ENCODE measurements at regions not wholly inside any gene's neighbourhood (a gene's known extent, or its start where the extent isn't known, plus 50 kb on each side); places are given as distances from the start of the nearest gene placed in this dataset.

GRCh38 chr4:123339507-123340380 is 56.9 kb upstream of the SPRY1 start:
- no peak overlapping the region for H3K4me3 Mint-ChIP-seq
- no peak overlapping the region for H3K27ac Mint-ChIP-seq
- H3K9me3 Mint-ChIP-seq, result peaks cover 3% of the 10 kb centered on the region
- no peaks in the 10 kb centered on the region for H3K36me3 Mint-ChIP-seq (ENCODE audit: low read depth)
- DNase-seq, result no peak
- H3K27me3 Mint-ChIP-seq, result peaks cover 7% of the 10 kb centered on the region
- intact Hi-C loops (cut with micrococcal nuclease), result no loop called here
- H3K4me1 Mint-ChIP-seq, result no peaks in the 10 kb centered on the region

GRCh38 chr4:123340381-123340701 is 56.3 kb upstream of the SPRY1 start:
- Mint-ChIP-seq H3K36me3 (ENCODE audit: low read depth) (no peaks in the 10 kb centered on the region), H3K27ac (no peak overlapping the region), H3K4me3 (no peak overlapping the region), H3K4me1 (no peaks in the 10 kb centered on the region), H3K9me3 (peaks cover 3% of the 10 kb centered on the region), H3K27me3 (peaks cover 5% of the 10 kb centered on the region)
- intact Hi-C loops (cut with micrococcal nuclease), result no loop called here
- DNase-seq, result no peak

- DNase-seq, result no peak
- Mint-ChIP-seq H3K4me1 (peaks cover 2% of the 10 kb centered on the region), H3K4me3 (no peak overlapping the region), H3K9me3 (no peaks in the 10 kb centered on the region), H3K27me3 (peaks cover 11% of the 10 kb centered on the region), H3K36me3 (ENCODE audit: low read depth) (no peaks in the 10 kb centered on the region), H3K27ac (no peak overlapping the region)
- intact Hi-C loops (cut with micrococcal nuclease), result no loop called here
Observed at GRCh38 chr4:123342498-123342897, 54.1 kb upstream of the SPRY1 start.

- H3K36me3 Mint-ChIP-seq (ENCODE audit: low read depth), result no peaks in the 10 kb centered on the region
- no peak overlapping the region for H3K4me3 Mint-ChIP-seq
- no peak overlapping the region for H3K27ac Mint-ChIP-seq
- H3K27me3 Mint-ChIP-seq, result peaks cover 13% of the 10 kb centered on the region
- intact Hi-C loops (cut with micrococcal nuclease), result no loop called here
- no peak for DNase-seq
- no peaks in the 10 kb centered on the region for H3K9me3 Mint-ChIP-seq
- H3K4me1 Mint-ChIP-seq, result peaks cover 2% of the 10 kb centered on the region
Observed at GRCh38 chr4:123343400-123344041, 53.1 kb upstream of the SPRY1 start.

GRCh38 chr4:123345137-123345934 is 51.3 kb upstream of the SPRY1 start:
- H3K4me3 Mint-ChIP-seq, result no peak overlapping the region
- H3K27ac Mint-ChIP-seq, result no peak overlapping the region
- H3K27me3 Mint-ChIP-seq, result peaks cover 11% of the 10 kb centered on the region
- intact Hi-C loops (cut with micrococcal nuclease), result no loop called here
- no peaks in the 10 kb centered on the region for H3K9me3 Mint-ChIP-seq
- no peaks in the 10 kb centered on the region for H3K36me3 Mint-ChIP-seq (ENCODE audit: low read depth)
- H3K4me1 Mint-ChIP-seq, result peaks cover 2% of the 10 kb centered on the region
- DNase-seq, result no peak

GRCh38 chr4:123345935-123346300 is 50.7 kb upstream of the SPRY1 start:
- no peak for DNase-seq
- Mint-ChIP-seq H3K36me3 (ENCODE audit: low read depth) (no peaks in the 10 kb centered on the region), H3K4me3 (no peak overlapping the region), H3K4me1 (peaks cover 2% of the 10 kb centered on the region), H3K27me3 (peaks cover 13% of the 10 kb centered on the region), H3K27ac (no peak overlapping the region), H3K9me3 (no peaks in the 10 kb centered on the region)
- intact Hi-C loops (cut with micrococcal nuclease), result no loop called here

- DNase-seq, result no peak
- Mint-ChIP-seq H3K4me3 (no peak overlapping the region), H3K27ac (no peak overlapping the region), H3K4me1 (peaks cover 2% of the 10 kb centered on the region), H3K27me3 (peaks cover 14% of the 10 kb centered on the region), H3K9me3 (no peaks in the 10 kb centered on the region), H3K36me3 (ENCODE audit: low read depth) (no peaks in the 10 kb centered on the region)
- intact Hi-C loops (cut with micrococcal nuclease), result no loop called here
Observed at GRCh38 chr4:123346330-123346940, 50.2 kb upstream of the SPRY1 start.
